Uterus (tissue), 2 donors: ENCODE measurements at regions not wholly inside any gene's neighbourhood (a gene's known extent, or its start where the extent isn't known, plus 50 kb on each side); places are given as distances from the start of the nearest gene placed in this dataset.

Source experiments
- CTCF ChIP-seq, 4 experiments: fragments of 200-600 bp in 2 of 4; fragments of 450-650 bp in 2 of 4; sonication (generic) in 2 of 4; IDR thresholded peaks; one replicate each; pipeline ENCODE4 v1.5.1; 2016 to 2019; ENCODE audit warnings: antibody characterized with exemption in 4 of 4, mild to moderate bottlenecking in 2 of 4, moderate library complexity in 1 of 4
- POLR2A ChIP-seq, 2 donors: fragments of 450-650 bp; IDR thresholded peaks; one replicate each; pipeline ENCODE4 v1.6.1; 2016; ENCODE audit warnings: antibody characterized with exemption in 2 of 2, mild to moderate bottlenecking in 1 of 2, moderate library complexity in 1 of 2

GRCh38 chr5:7050986-7051385 lies 337.8 kb downstream of the TENT4A start:
- TF ChIP-seq CTCF (IDR thresholded peaks at IDR 0.05) (no peak), POLR2A (IDR thresholded peaks at IDR 0.05) (no peak)
